Stimulated activated CD8-positive, alpha-beta memory T cell treated with anti-CD3 and anti-CD28 coated beads, Interleukin-4, amount 100 ng/mL, for 48 hours (primary cell): ENCODE measurements at regions not wholly inside any gene's neighbourhood (a gene's known extent, or its start where the extent isn't known, plus 50 kb on each side); places are given as distances from the start of the nearest gene placed in this dataset.

Experiments
- DNase-seq: peaks from one replicate; pipeline ENCODE4 v3.0.0-alpha.2; 2020

GRCh38 chr2:18464913-18465312 lies 95.5 kb downstream of the RDH14 start:
- no peak for DNase-seq

GRCh38 chr2:18456026-18456425 lies 104.4 kb downstream of the RDH14 start:
- DNase-seq: no peak

- DNase-seq: no peak
Observed at GRCh38 chr2:18455236-18455862, 105.1 kb downstream of the RDH14 start.

- no peak for DNase-seq
Observed at GRCh38 chr2:18454692-18455235, 105.7 kb downstream of the RDH14 start.

GRCh38 chr2:18446715-18447114 lies 113.7 kb downstream of the RDH14 start:
- no peak for DNase-seq

GRCh38 chr2:18445433-18446320 lies 114.8 kb downstream of the RDH14 start:
- no peak for DNase-seq

- DNase-seq: no peak
Observed at GRCh38 chr2:18444806-18445205, 115.6 kb downstream of the RDH14 start.

GRCh38 chr2:18441583-18441982 lies 118.9 kb downstream of the RDH14 start:
- no peak for DNase-seq

GRCh38 chr2:18440777-18441176 lies 119.7 kb downstream of the RDH14 start:
- DNase-seq: no peak

GRCh38 chr2:18440141-18440661 lies 120.3 kb downstream of the RDH14 start:
- DNase-seq: no peak

GRCh38 chr2:18439716-18440115 lies 120.7 kb downstream of the RDH14 start:
- no peak for DNase-seq

GRCh38 chr2:18437909-18438308 lies 122.5 kb downstream of the RDH14 start:
- no peak for DNase-seq

GRCh38 chr2:18436503-18437005 lies 123.9 kb downstream of the RDH14 start:
- no peak for DNase-seq

GRCh38 chr2:18435426-18436037 lies 124.9 kb downstream of the RDH14 start:
- no peak for DNase-seq

GRCh38 chr2:18433872-18434271 lies 126.6 kb downstream of the RDH14 start:
- no peak for DNase-seq

GRCh38 chr2:18432999-18433398 lies 127.5 kb downstream of the RDH14 start:
- DNase-seq: no peak

- no peak for DNase-seq
Observed at GRCh38 chr2:18430996-18431748, 129.3 kb downstream of the RDH14 start.

GRCh38 chr2:18428516-18428915 lies 131.9 kb downstream of the RDH14 start:
- no peak for DNase-seq

GRCh38 chr2:18427762-18428161 lies 132.7 kb downstream of the RDH14 start:
- DNase-seq: no peak

GRCh38 chr2:18426174-18426573 lies 134.3 kb downstream of the RDH14 start:
- DNase-seq: no peak

GRCh38 chr2:18425210-18425703 lies 135.2 kb downstream of the RDH14 start:
- no peak for DNase-seq

GRCh38 chr2:18423636-18424035 lies 136.8 kb downstream of the RDH14 start:
- no peak for DNase-seq
